ENCODE measurements at regions not wholly inside any gene's neighbourhood (a gene's known extent, or its start where the extent isn't known, plus 50 kb on each side); places are given as distances from the start of the nearest gene placed in this dataset.

GRCh38 chr12:124668602-124669001 is 101.2 kb upstream of the NCOR2 start:
- no peaks in the 10 kb centered on the region for H3K9me3 ChIP-seq (ENCODE audit: control insufficient read depth, low read length)
- H3K27ac ChIP-seq, result no peak overlapping the region
- H3K4me1 ChIP-seq, result no peaks in the 10 kb centered on the region
- no peak overlapping the region for H3K9ac ChIP-seq
- H2AFZ ChIP-seq, result no peak overlapping the region
- H3K4me3 ChIP-seq (ENCODE audit: low read depth, low read length), result no peak overlapping the region
- no peaks in the 10 kb centered on the region for H3K79me2 ChIP-seq
- no peak overlapping the region for H3K4me2 ChIP-seq (ENCODE audit: low read length)
- H3K27me3 ChIP-seq (ENCODE audit: control insufficient read depth, insufficient read depth, low read length), result no peaks in the 10 kb centered on the region
- TF ChIP-seq CTCF (IDR thresholded peaks at IDR 0.05), result no peak
- H3K36me3 ChIP-seq (ENCODE audit: control insufficient read depth, insufficient read depth, low read length), result no peaks in the 10 kb centered on the region

GRCh38 chr12:124667506-124668326 is 100.3 kb upstream of the NCOR2 start:
- no peaks in the 10 kb centered on the region for H3K9me3 ChIP-seq (ENCODE audit: control insufficient read depth, low read length)
- H3K27me3 ChIP-seq (ENCODE audit: control insufficient read depth, insufficient read depth, low read length), result no peaks in the 10 kb centered on the region
- H3K4me3 ChIP-seq (ENCODE audit: low read depth, low read length), result no peak overlapping the region
- no peak overlapping the region for H3K27ac ChIP-seq
- H3K4me1 ChIP-seq, result no peaks in the 10 kb centered on the region
- no peak for TF ChIP-seq CTCF (IDR thresholded peaks at IDR 0.05)
- no peak overlapping the region for H3K9ac ChIP-seq
- H3K36me3 ChIP-seq (ENCODE audit: control insufficient read depth, insufficient read depth, low read length), result no peaks in the 10 kb centered on the region
- no peaks in the 10 kb centered on the region for H3K79me2 ChIP-seq
- H3K4me2 ChIP-seq (ENCODE audit: low read length), result no peak overlapping the region
- H2AFZ ChIP-seq, result no peak overlapping the region

- no peaks in the 10 kb centered on the region for H3K9me3 ChIP-seq (ENCODE audit: control insufficient read depth, low read length)
- no peaks in the 10 kb centered on the region for H3K27me3 ChIP-seq (ENCODE audit: control insufficient read depth, insufficient read depth, low read length)
- H3K4me3 ChIP-seq (ENCODE audit: low read depth, low read length), result no peak overlapping the region
- no peaks in the 10 kb centered on the region for H3K79me2 ChIP-seq
- H3K4me1 ChIP-seq, result no peaks in the 10 kb centered on the region
- no peak overlapping the region for H3K9ac ChIP-seq
- no peak overlapping the region for H3K4me2 ChIP-seq (ENCODE audit: low read length)
- H3K27ac ChIP-seq, result no peak overlapping the region
- no peak overlapping the region for H2AFZ ChIP-seq
- no peaks in the 10 kb centered on the region for H3K36me3 ChIP-seq (ENCODE audit: control insufficient read depth, insufficient read depth, low read length)
- no peak for TF ChIP-seq CTCF (IDR thresholded peaks at IDR 0.05)
These were observed 99.4 kb upstream of the NCOR2 start for GRCh38 chr12:124666722-124667259.

GRCh38 chr12:124665511-124665910 is 98.1 kb upstream of the NCOR2 start:
- Histone ChIP-seq H3K27me3 (ENCODE audit: control insufficient read depth, insufficient read depth, low read length) (no peaks in the 10 kb centered on the region), H2AFZ (no peak overlapping the region), H3K4me1 (no peaks in the 10 kb centered on the region), H3K9ac (no peak overlapping the region), H3K36me3 (ENCODE audit: control insufficient read depth, insufficient read depth, low read length) (no peaks in the 10 kb centered on the region), H3K9me3 (ENCODE audit: control insufficient read depth, low read length) (no peaks in the 10 kb centered on the region), H3K4me2 (ENCODE audit: low read length) (no peak overlapping the region), H3K79me2 (no peaks in the 10 kb centered on the region), H3K4me3 (ENCODE audit: low read depth, low read length) (no peak overlapping the region), H3K27ac (no peak overlapping the region)
- TF ChIP-seq CTCF (IDR thresholded peaks at IDR 0.05), result no peak
